A549 (cell line): ENCODE measurements at regions not wholly inside any gene's neighbourhood (a gene's known extent, or its start where the extent isn't known, plus 50 kb on each side); places are given as distances from the start of the nearest gene placed in this dataset.

Source experiments
- ATAC-seq, 2 experiments: fragments of 200-7000 bp in 1 of 2; fragments of >200 bp in 1 of 2; cut with Nextera tagmentation in 1 of 2; cut with Tn5 transposase in 1 of 2; 3 replicates each; pipeline versions ENCODE4 v1.8.0 to v1.9.1; 2018 to 2020; ENCODE audit warnings: mild to moderate bottlenecking in 1 of 2, moderate library complexity in 1 of 2
- CTCF ChIA-PET: fragments of 300-600 bp; sonication (Branson Sonifier 250); formaldehyde crosslinking; extraction: SDS; loops from one replicate; lab custom pipeline; 2021; ENCODE audit warnings: antibody characterized with exemption, inconsistent platforms; lab: Yijun Ruan, JAX
- POLR2A ChIA-PET: fragments of 350-600 bp; formaldehyde crosslinking; extraction: SDS; loops from one replicate; lab custom pipeline; 2021; ENCODE audit warnings: antibody characterized with exemption, inconsistent platforms; lab: Yijun Ruan, JAX
- DNase-seq, 2 experiments: peaks; one replicate each; pipeline versions ENCODE4 v3.0.0 to v3.0.0-alpha.2; 2011 to 2016; ENCODE audit warnings: low read depth in 1 of 2, low spot score in 1 of 2
- FAIRE-seq: peaks from 2 replicates; lab custom pipeline; 2011; peaks lifted over from hg19 to GRCh38; lab: Jason Lieb, UNC
- H3K27ac ChIP-seq, 2 experiments: fragments of >200 bp; sonication (Bioruptor Twin); formaldehyde crosslinking; 3 replicates each; pipeline ENCODE4 v1.5.1; 2016 to 2017
- H3K4me1 ChIP-seq: fragments of >200 bp; sonication (Bioruptor Twin); formaldehyde crosslinking; 3 replicates; pipeline ENCODE4 v1.6.1; 2016
- H3K4me2 ChIP-seq: fragments of >200 bp; sonication (Bioruptor Twin); formaldehyde crosslinking; 3 replicates; pipeline ENCODE4 v1.6.1; 2016
- H3K4me3 ChIP-seq: fragments of >200 bp; sonication (Bioruptor Twin); formaldehyde crosslinking; 3 replicates; pipeline ENCODE4 v1.5.1; 2016
- H3K9me3 ChIP-seq: fragments of >200 bp; sonication (Bioruptor Twin); formaldehyde crosslinking; 3 replicates; pipeline ENCODE4 v1.6.1; 2016
- BCL3 ChIP-seq: fragments of >200 bp; sonication (Bioruptor Twin); formaldehyde crosslinking; IDR thresholded peaks from 3 replicates; pipeline ENCODE4 v1.6.1; 2016
- CBX8 ChIP-seq: fragments of 200-600 bp; sonication (generic); IDR thresholded peaks from 2 replicates; pipeline ENCODE4 v1.6.1; 2016
- CEBPB ChIP-seq, 2 experiments: fragments of >200 bp in 1 of 2; sonication (Bioruptor Twin) in 1 of 2; formaldehyde crosslinking in 1 of 2; IDR thresholded peaks; 2 replicates each; pipeline ENCODE4 v1.6.1; 2012 to 2016
- FOSL2 ChIP-seq, 2 experiments: fragments of 450-650 bp in 1 of 2; fragments of >200 bp in 1 of 2; sonication (Bioruptor Twin) in 1 of 2; formaldehyde crosslinking; IDR thresholded peaks; 2 replicates each; pipeline versions ENCODE4 v1.5.0 to v1.6.1; 2016 to 2020; ENCODE audit warnings: mild to moderate bottlenecking in 1 of 2, moderate library complexity in 1 of 2
- HDAC2 ChIP-seq: fragments of 200-600 bp; sonication (generic); IDR thresholded peaks from 2 replicates; pipeline ENCODE4 v1.6.1; 2016
- HES2 ChIP-seq: fragments of >200 bp; sonication (Bioruptor Twin); formaldehyde crosslinking; IDR thresholded peaks from 2 replicates; pipeline ENCODE4 v1.6.1; 2016
- HEYL ChIP-seq: fragments of 250-450 bp; sonication (Bioruptor Pico); IDR thresholded peaks from 2 replicates; pipeline ENCODE4 v1.8.0; 2021; ENCODE audit warnings: mild to moderate bottlenecking, moderate library complexity
- HMGXB4 ChIP-seq: fragments of 250-450 bp; sonication (Bioruptor Pico); IDR thresholded peaks from 2 replicates; pipeline ENCODE4 v1.5.0; 2021; ENCODE audit warnings: mild to moderate bottlenecking, moderate library complexity, borderline replicate concordance
- MAZ ChIP-seq: fragments of 150-350 bp; IDR thresholded peaks from 2 replicates; pipeline ENCODE4 v1.6.1; 2014; ENCODE audit warnings: antibody characterized with exemption, low read depth, low read length, borderline replicate concordance
- NPAS2 ChIP-seq: fragments of 250-450 bp; sonication (Bioruptor Pico); IDR thresholded peaks from 2 replicates; pipeline ENCODE4 v1.8.0; 2022; ENCODE audit warnings: mild to moderate bottlenecking, moderate library complexity, borderline replicate concordance
- RCOR1 ChIP-seq: fragments of 150-350 bp; IDR thresholded peaks from 2 replicates; pipeline ENCODE4 v1.6.1; 2014; ENCODE audit warnings: antibody characterized with exemption, low read length, low read depth
- SMC3 ChIP-seq: fragments of >200 bp; sonication (Bioruptor Twin); formaldehyde crosslinking; IDR thresholded peaks from 3 replicates; pipeline ENCODE4 v1.6.1; 2018; ENCODE audit warnings: inconsistent platforms
- ZFP36 ChIP-seq: fragments of 450-650 bp; IDR thresholded peaks from 2 replicates; pipeline ENCODE4 v1.6.1; 2014; ENCODE audit warnings: borderline replicate concordance; ENCODE audit not compliant: partially characterized antibody
- ZNF302 ChIP-seq: fragments of 250-450 bp; sonication (Bioruptor Pico); IDR thresholded peaks from 2 replicates; pipeline ENCODE4 v1.9.0; 2021; ENCODE audit warnings: inconsistent platforms, mild to moderate bottlenecking, moderate library complexity
- WGBS: methylation state at CpG from one replicate; pipeline ENCODE4 v1.1.6; 2017; ENCODE audit errors: missing lambda C conversion rate; 5-methylcytosine and 5-hydroxymethylcytosine counted together

- TF ChIP-seq CEBPB (IDR thresholded peaks at IDR 0.05) (no peak), NPAS2 (CRISPR knock-in tag) (no peak), FOSL2 (IDR thresholded peaks at IDR 0.05) (no peak), FOSL2 (CRISPR knock-in tag; IDR thresholded peaks at IDR 0.05) (no peak), HDAC2 (no peak), SMC3 (no peak), CBX8 (no peak), RCOR1 (no peak)
- Histone ChIP-seq H3K4me2 (no peak overlapping the region), H3K4me3 (no peak overlapping the region), H3K9me3 (no peaks in the 10 kb centered on the region), H3K4me1 (0 out of 3 replicates have a peak, but pooled peaks cover 3% of the 10 kb centered on the region), H3K27ac (no peak overlapping the region)
- ChIA-PET CTCF (no interaction called here), POLR2A (interaction anchor here (0.7 kb wide), 1 partner anchor 365 kb away, joined by 4 read pairs; no protein-coding TSS in a partner anchor)
- WGBS: 57% methylated on average over 3 of the region's 3 CpGs
- DNase-seq (no peak), ATAC-seq (no peak), FAIRE-seq (no peak)
Measured at GRCh38 chr3:159451067-159451466, 537.6 kb upstream of the IL12A start.

- no peak overlapping the region for H3K4me3 ChIP-seq
- no peak overlapping the region for H3K27ac ChIP-seq
- TF ChIP-seq BCL3 (no peak), CEBPB (IDR thresholded peaks at IDR 0.05) (no peak), ZFP36 (no peak)
- TF ChIP-seq, all 56 proteins: peak for 0
- FAIRE-seq (no peak), ATAC-seq (no peak), DNase-seq (no peak)
- CTCF ChIA-PET: no interaction called here
- Histone ChIP-seq H3K9me3 (no peaks in the 10 kb centered on the region), H3K4me2 (no peak overlapping the region), H3K4me1 (0 out of 3 replicates have a peak, but pooled peaks cover 3% of the 10 kb centered on the region)
- POLR2A ChIA-PET: no interaction called here
- 3% methylated on average over 1 of the region's 1 CpG for WGBS
Measured at GRCh38 chr3:159451482-159451881, 537.2 kb upstream of the IL12A start.

GRCh38 chr3:159453036-159453435 lies 535.6 kb upstream of the IL12A start:
- CTCF ChIA-PET: no interaction called here
- H3K4me3 ChIP-seq: no peak overlapping the region
- 70% methylated on average over 5 of the region's 5 CpGs for WGBS
- POLR2A ChIA-PET: no interaction called here
- no peak overlapping the region for H3K27ac ChIP-seq
- no peak for FAIRE-seq
- no peak for DNase-seq
- H3K4me1 ChIP-seq: 0 out of 3 replicates have a peak, but pooled peaks cover 3% of the 10 kb centered on the region
- H3K9me3 ChIP-seq: no peaks in the 10 kb centered on the region
- ATAC-seq: no peak
- H3K4me2 ChIP-seq: no peak overlapping the region
- TF ChIP-seq ZNF302 (CRISPR knock-in tag): no peak
- TF ChIP-seq MAZ: no peak
- TF ChIP-seq HEYL (CRISPR knock-in tag): no peak
- TF ChIP-seq HMGXB4: no peak

GRCh38 chr3:159453945-159454344 lies 534.7 kb upstream of the IL12A start:
- TF ChIP-seq HES2 (no peak), HDAC2 (no peak)
- DNase-seq: no peak
- CTCF ChIA-PET: no interaction called here
- POLR2A ChIA-PET: no interaction called here
- H3K9me3 ChIP-seq: no peaks in the 10 kb centered on the region
- H3K4me3 ChIP-seq: no peak overlapping the region
- no peak for FAIRE-seq
- no peak overlapping the region for H3K27ac ChIP-seq
- H3K4me2 ChIP-seq: no peak overlapping the region
- 0 out of 3 replicates have a peak, but pooled peaks cover 3% of the 10 kb centered on the region for H3K4me1 ChIP-seq
- no peak for ATAC-seq
- WGBS: 18% methylated on average over 2 of the region's 2 CpGs
